ENCODE measurements at regions not wholly inside any gene's neighbourhood (a gene's known extent, or its start where the extent isn't known, plus 50 kb on each side); places are given as distances from the start of the nearest gene placed in this dataset.

- Histone ChIP-seq H3K9me3 (ENCODE audit: control insufficient read depth, low read depth, low read length) (no peaks in the 10 kb centered on the region), H3K27ac (ENCODE audit: control insufficient read depth, insufficient read depth, low read length) (no peak overlapping the region), H3K27me3 (ENCODE audit: control insufficient read depth, extremely low read depth, insufficient read depth, low read length) (no peaks in the 10 kb centered on the region), H3K4me1 (ENCODE audit: control insufficient read depth, extremely low read depth, insufficient read depth, low read length) (no peaks in the 10 kb centered on the region), H4K20me1 (ENCODE audit: control insufficient read depth, extremely low read depth, insufficient read depth, low read length) (no peaks in the 10 kb centered on the region), H3K4me2 (ENCODE audit: control insufficient read depth, extremely low read depth, insufficient read depth, low read depth, low read length) (no peak overlapping the region), H3K9me1 (ENCODE audit: control insufficient read depth, extremely low read depth, insufficient read depth, low read length) (no peaks in the 10 kb centered on the region), H3K36me3 (ENCODE audit: control insufficient read depth in 2 of 2, extremely low read depth in 1 of 2, insufficient read depth in 2 of 2, low read length in 2 of 2) (no peaks in the 10 kb centered on the region), H3K4me3 (ENCODE audit: control insufficient read depth in 2 of 3, extremely low read depth in 1 of 3, insufficient read depth in 2 of 3, low read depth in 1 of 3, low read length in 3 of 3) (no peak overlapping the region), H3K79me2 (ENCODE audit: control insufficient read depth, insufficient read depth, low read length) (no peaks in the 10 kb centered on the region), H3K9ac (ENCODE audit: control insufficient read depth, extremely low read depth, insufficient read depth, low read length) (no peak overlapping the region), H2AFZ (ENCODE audit: control insufficient read depth, low read length) (no peak overlapping the region)
- dilution Hi-C loops (cut with MboI; ENCODE audit: extremely low pct_ligation_motif_present, low sequenced_read_pairs) = no loop called here
- no peak for DNase-seq (ENCODE audit: low read depth, low spot score)
- no peak for FAIRE-seq
- TF ChIP-seq EZH2 (IDR thresholded peaks at IDR 0.05; ENCODE audit: low read length) (no peak), CTCF (optimal IDR thresholded peaks at IDR 0.05 in 1 of 3, IDR thresholded peaks at IDR 0.05 in 1 of 3, conservative IDR thresholded peaks at IDR 0.05 in 1 of 3; ENCODE audit: extremely low read depth in 1 of 3, insufficient read depth in 2 of 3, low read length in 3 of 3) (no peak)
Observed at GRCh38 chr4:66794390-66795034, 750.8 kb downstream of the CENPC start.

- H3K4me2 ChIP-seq (ENCODE audit: control insufficient read depth, extremely low read depth, insufficient read depth, low read depth, low read length) = no peak overlapping the region
- H4K20me1 ChIP-seq (ENCODE audit: control insufficient read depth, extremely low read depth, insufficient read depth, low read length) = no peaks in the 10 kb centered on the region
- no peaks in the 10 kb centered on the region for H3K9me3 ChIP-seq (ENCODE audit: control insufficient read depth, low read depth, low read length)
- H3K9me1 ChIP-seq (ENCODE audit: control insufficient read depth, extremely low read depth, insufficient read depth, low read length) = no peaks in the 10 kb centered on the region
- H3K27me3 ChIP-seq (ENCODE audit: control insufficient read depth, extremely low read depth, insufficient read depth, low read length) = no peaks in the 10 kb centered on the region
- no peak overlapping the region for H3K4me3 ChIP-seq (ENCODE audit: control insufficient read depth in 2 of 3, extremely low read depth in 1 of 3, insufficient read depth in 2 of 3, low read depth in 1 of 3, low read length in 3 of 3)
- no peaks in the 10 kb centered on the region for H3K36me3 ChIP-seq (ENCODE audit: control insufficient read depth in 2 of 2, extremely low read depth in 1 of 2, insufficient read depth in 2 of 2, low read length in 2 of 2)
- no peak for FAIRE-seq
- H3K27ac ChIP-seq (ENCODE audit: control insufficient read depth, insufficient read depth, low read length) = no peak overlapping the region
- H3K9ac ChIP-seq (ENCODE audit: control insufficient read depth, extremely low read depth, insufficient read depth, low read length) = no peak overlapping the region
- no peaks in the 10 kb centered on the region for H3K79me2 ChIP-seq (ENCODE audit: control insufficient read depth, insufficient read depth, low read length)
- DNase-seq (ENCODE audit: low read depth, low spot score) = no peak
- TF ChIP-seq EZH2 (IDR thresholded peaks at IDR 0.05; ENCODE audit: low read length) (no peak), CTCF (optimal IDR thresholded peaks at IDR 0.05 in 1 of 3, IDR thresholded peaks at IDR 0.05 in 1 of 3, conservative IDR thresholded peaks at IDR 0.05 in 1 of 3; ENCODE audit: extremely low read depth in 1 of 3, insufficient read depth in 2 of 3, low read length in 3 of 3) (no peak)
- H2AFZ ChIP-seq (ENCODE audit: control insufficient read depth, low read length) = no peak overlapping the region
- no peaks in the 10 kb centered on the region for H3K4me1 ChIP-seq (ENCODE audit: control insufficient read depth, extremely low read depth, insufficient read depth, low read length)
- dilution Hi-C loops (cut with MboI; ENCODE audit: extremely low pct_ligation_motif_present, low sequenced_read_pairs) = no loop called here
Observed at GRCh38 chr4:66791686-66792085, 753.6 kb downstream of the CENPC start.

Measured in keratinocyte (primary cell).